ENCODE measurements at regions not wholly inside any gene's neighbourhood (a gene's known extent, or its start where the extent isn't known, plus 50 kb on each side); places are given as distances from the start of the nearest gene placed in this dataset.

GRCh38 chr7:131961054-131961680 is 404.7 kb upstream of the PODXL start:
- no peak for TF ChIP-seq CTCF (conservative IDR thresholded peaks at IDR 0.05)
- no peaks in the 10 kb centered on the region for H3K4me1 Mint-ChIP-seq
- no peak overlapping the region for H3K4me3 Mint-ChIP-seq
- no peak for DNase-seq (ENCODE audit: low read depth, low spot score)
- H3K27ac Mint-ChIP-seq (ENCODE audit: unreplicated experiment), result no peak overlapping the region
- H3K27me3 Mint-ChIP-seq (ENCODE audit: low read depth), result peaks cover 8% of the 10 kb centered on the region
- H3K9me3 Mint-ChIP-seq, result no peaks in the 10 kb centered on the region
- no peaks in the 10 kb centered on the region for H3K36me3 Mint-ChIP-seq (ENCODE audit: low read depth)

GRCh38 chr7:131959106-131959812 is 402.8 kb upstream of the PODXL start:
- H3K36me3 Mint-ChIP-seq (ENCODE audit: low read depth), result no peaks in the 10 kb centered on the region
- DNase-seq (ENCODE audit: low read depth, low spot score), result no peak
- no peak overlapping the region for H3K27ac Mint-ChIP-seq (ENCODE audit: unreplicated experiment)
- H3K9me3 Mint-ChIP-seq, result no peaks in the 10 kb centered on the region
- no peak for TF ChIP-seq CTCF (conservative IDR thresholded peaks at IDR 0.05)
- no peak overlapping the region for H3K4me3 Mint-ChIP-seq
- H3K4me1 Mint-ChIP-seq, result peaks cover 7% of the 10 kb centered on the region
- peaks cover 5% of the 10 kb centered on the region for H3K27me3 Mint-ChIP-seq (ENCODE audit: low read depth)

- DNase-seq (ENCODE audit: low read depth, low spot score), result no peak
- no peak overlapping the region for H3K4me3 Mint-ChIP-seq
- no peaks in the 10 kb centered on the region for H3K36me3 Mint-ChIP-seq (ENCODE audit: low read depth)
- TF ChIP-seq CTCF (conservative IDR thresholded peaks at IDR 0.05), result no peak
- peaks cover 7% of the 10 kb centered on the region for H3K4me1 Mint-ChIP-seq
- H3K9me3 Mint-ChIP-seq, result no peaks in the 10 kb centered on the region
- no peak overlapping the region for H3K27ac Mint-ChIP-seq (ENCODE audit: unreplicated experiment)
- H3K27me3 Mint-ChIP-seq (ENCODE audit: low read depth), result peaks cover 5% of the 10 kb centered on the region
These were observed 401.1 kb upstream of the PODXL start for GRCh38 chr7:131957338-131958020.

- H3K9me3 Mint-ChIP-seq, result no peaks in the 10 kb centered on the region
- DNase-seq (ENCODE audit: low read depth, low spot score), result no peak
- no peak overlapping the region for H3K4me3 Mint-ChIP-seq
- H3K4me1 Mint-ChIP-seq, result peaks cover 7% of the 10 kb centered on the region
- H3K27ac Mint-ChIP-seq (ENCODE audit: unreplicated experiment), result no peak overlapping the region
- no peak for TF ChIP-seq CTCF (conservative IDR thresholded peaks at IDR 0.05)
- peaks cover 3% of the 10 kb centered on the region for H3K27me3 Mint-ChIP-seq (ENCODE audit: low read depth)
- H3K36me3 Mint-ChIP-seq (ENCODE audit: low read depth), result no peaks in the 10 kb centered on the region
These were observed 400.4 kb upstream of the PODXL start for GRCh38 chr7:131956864-131957263.

GRCh38 chr7:131955679-131956078 is 399.3 kb upstream of the PODXL start:
- no peak for TF ChIP-seq CTCF (conservative IDR thresholded peaks at IDR 0.05)
- H3K27ac Mint-ChIP-seq (ENCODE audit: unreplicated experiment), result no peak overlapping the region
- peaks cover 7% of the 10 kb centered on the region for H3K4me1 Mint-ChIP-seq
- DNase-seq (ENCODE audit: low read depth, low spot score), result no peak
- H3K36me3 Mint-ChIP-seq (ENCODE audit: low read depth), result no peaks in the 10 kb centered on the region
- no peaks in the 10 kb centered on the region for H3K27me3 Mint-ChIP-seq (ENCODE audit: low read depth)
- H3K9me3 Mint-ChIP-seq, result no peaks in the 10 kb centered on the region
- no peak overlapping the region for H3K4me3 Mint-ChIP-seq

Data from neural crest cell (in vitro differentiated cells).